Osteocyte (in vitro differentiated cells): ENCODE measurements at regions not wholly inside any gene's neighbourhood (a gene's known extent, or its start where the extent isn't known, plus 50 kb on each side); places are given as distances from the start of the nearest gene placed in this dataset.

Experiments
- DNase-seq: peaks from one replicate; pipeline ENCODE4 v3.0.0; 2021; ENCODE audit warnings: mixed read lengths; ENCODE audit not compliant: unreplicated experiment; ENCODE audit errors: extremely low spot score
- H3K27ac Mint-ChIP-seq: one replicate; pipeline ENCODE4 v1.8.0; 2021; ENCODE audit warnings: mild to moderate bottlenecking, mixed read lengths; ENCODE audit not compliant: unreplicated experiment
- H3K27me3 Mint-ChIP-seq: one replicate; pipeline ENCODE4 v1.8.0; 2021; ENCODE audit warnings: mixed read lengths; ENCODE audit not compliant: unreplicated experiment
- H3K36me3 Mint-ChIP-seq: one replicate; pipeline ENCODE4 v1.8.0; 2021; ENCODE audit warnings: mixed read lengths; ENCODE audit not compliant: unreplicated experiment
- H3K4me1 Mint-ChIP-seq: one replicate; pipeline ENCODE4 v1.8.0; 2021; ENCODE audit warnings: mixed read lengths; ENCODE audit not compliant: unreplicated experiment
- H3K4me3 Mint-ChIP-seq: one replicate; pipeline ENCODE4 v1.8.0; 2021; ENCODE audit warnings: mild to moderate bottlenecking, moderate library complexity, mixed read lengths; ENCODE audit not compliant: unreplicated experiment
- H3K9me3 Mint-ChIP-seq: one replicate; pipeline ENCODE4 v1.8.0; 2021; ENCODE audit warnings: mixed read lengths; ENCODE audit not compliant: unreplicated experiment
- CTCF ChIP-seq: fragments of 200-600 bp; sonication (generic); IDR thresholded peaks from 2 replicates; pipeline ENCODE4 v1.5.0; 2021; ENCODE audit warnings: antibody characterized with exemption, mild to moderate bottlenecking, moderate library complexity

GRCh38 chr4:124887739-124888138 is 175.2 kb upstream of the ANKRD50 start:
- Mint-ChIP-seq H3K9me3 (no peaks in the 10 kb centered on the region), H3K27ac (no peak overlapping the region), H3K4me1 (peaks cover 6% of the 10 kb centered on the region), H3K4me3 (no peak overlapping the region), H3K27me3 (no peaks in the 10 kb centered on the region), H3K36me3 (no peaks in the 10 kb centered on the region)
- no peak for TF ChIP-seq CTCF
- no peak for DNase-seq

- DNase-seq: no peak
- Mint-ChIP-seq H3K36me3 (no peaks in the 10 kb centered on the region), H3K27ac (no peak overlapping the region), H3K9me3 (no peaks in the 10 kb centered on the region), H3K4me1 (peaks cover 8% of the 10 kb centered on the region), H3K4me3 (no peak overlapping the region), H3K27me3 (no peaks in the 10 kb centered on the region)
- no peak for TF ChIP-seq CTCF
These were observed 171.8 kb upstream of the ANKRD50 start for GRCh38 chr4:124884316-124884715.

- H3K27me3 Mint-ChIP-seq: no peaks in the 10 kb centered on the region
- H3K4me1 Mint-ChIP-seq: peaks cover 8% of the 10 kb centered on the region
- no peak overlapping the region for H3K4me3 Mint-ChIP-seq
- H3K27ac Mint-ChIP-seq: no peak overlapping the region
- no peak for TF ChIP-seq CTCF
- no peak for DNase-seq
- H3K9me3 Mint-ChIP-seq: no peaks in the 10 kb centered on the region
- no peaks in the 10 kb centered on the region for H3K36me3 Mint-ChIP-seq
These were observed 171.1 kb upstream of the ANKRD50 start for GRCh38 chr4:124883632-124884031.

- no peak overlapping the region for H3K27ac Mint-ChIP-seq
- no peaks in the 10 kb centered on the region for H3K27me3 Mint-ChIP-seq
- H3K4me1 Mint-ChIP-seq: peaks cover 8% of the 10 kb centered on the region
- no peak for TF ChIP-seq CTCF
- no peak overlapping the region for H3K4me3 Mint-ChIP-seq
- peaks cover 2% of the 10 kb centered on the region for H3K36me3 Mint-ChIP-seq
- DNase-seq: no peak
- peaks cover 9% of the 10 kb centered on the region for H3K9me3 Mint-ChIP-seq
These were observed 166.7 kb upstream of the ANKRD50 start for GRCh38 chr4:124879195-124879594.

GRCh38 chr4:124874172-124874450 is 161.6 kb upstream of the ANKRD50 start:
- no peak overlapping the region for H3K27ac Mint-ChIP-seq
- no peak for TF ChIP-seq CTCF
- peaks cover 10% of the 10 kb centered on the region for H3K4me1 Mint-ChIP-seq
- no peak overlapping the region for H3K4me3 Mint-ChIP-seq
- peaks cover 2% of the 10 kb centered on the region for H3K36me3 Mint-ChIP-seq
- no peaks in the 10 kb centered on the region for H3K27me3 Mint-ChIP-seq
- peaks cover 9% of the 10 kb centered on the region for H3K9me3 Mint-ChIP-seq
- DNase-seq: no peak
